ENCODE measurements at regions not wholly inside any gene's neighbourhood (a gene's known extent, or its start where the extent isn't known, plus 50 kb on each side); places are given as distances from the start of the nearest gene placed in this dataset.

DNA sequence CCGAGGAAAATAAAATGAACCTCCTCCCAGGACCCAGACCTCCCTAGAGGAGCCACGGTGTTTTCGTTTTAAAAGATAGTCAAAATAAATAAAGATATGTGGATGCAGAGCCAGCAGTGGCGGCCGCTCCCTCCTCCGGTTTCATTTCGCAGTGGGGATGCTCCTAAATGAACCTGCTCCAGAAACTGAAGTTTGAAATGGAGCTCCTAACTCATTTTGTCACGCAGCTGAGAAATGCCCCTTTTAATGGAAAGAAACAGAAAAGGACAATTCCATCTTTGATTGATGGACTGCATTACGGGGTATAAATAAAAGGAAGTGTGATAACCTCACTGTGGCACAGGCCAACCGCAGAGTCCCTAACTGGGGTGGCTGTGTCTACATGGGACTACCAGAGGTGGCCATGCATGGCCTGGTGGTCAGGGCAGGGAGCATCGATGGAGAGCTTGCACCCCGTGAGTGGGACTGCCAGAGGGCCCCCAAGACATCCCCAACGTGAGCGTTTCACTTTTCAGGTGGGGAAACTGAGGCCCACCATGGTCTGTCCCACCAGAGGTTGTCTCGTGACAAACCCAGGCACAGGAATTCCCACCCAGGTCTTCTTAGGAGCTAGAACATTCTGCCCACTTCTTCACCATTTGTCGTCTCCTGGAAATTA lies 426.6 kb downstream of the BRD1 start:
- Histone ChIP-seq H3K27me3 (ENCODE audit: control insufficient read depth, low read length) (no peaks in the 10 kb centered on the region), H3K4me3 (ENCODE audit: low read length) (no peak overlapping the region), H3K27ac (ENCODE audit: low read depth, low read length) (no peak overlapping the region), H3K9me3 (ENCODE audit: control insufficient read depth, insufficient read depth, low read length) (no peaks in the 10 kb centered on the region), H3K4me1 (ENCODE audit: control insufficient read depth, low read length) (no peaks in the 10 kb centered on the region), H3K79me2 (ENCODE audit: control insufficient read depth, low read length) (no peaks in the 10 kb centered on the region), H3K36me3 (ENCODE audit: control insufficient read depth, low read length) (no peaks in the 10 kb centered on the region), H3K9me2 (replicated peaks; ENCODE audit: control insufficient read depth, low read length) (no peaks in the 10 kb centered on the region), H3K4me2 (ENCODE audit: low read length) (no peak overlapping the region), H4K20me1 (ENCODE audit: control insufficient read depth, insufficient read depth, low read depth, low read length) (no peaks in the 10 kb centered on the region), H3F3A (ENCODE audit: control insufficient read depth, insufficient read depth) (no peaks in the 10 kb centered on the region)
- TF ChIP-seq EZH2phosphoT487 (IDR thresholded peaks at IDR 0.05; ENCODE audit: borderline replicate concordance, low read length): no peak
- TF ChIP-seq, protein P1, sequence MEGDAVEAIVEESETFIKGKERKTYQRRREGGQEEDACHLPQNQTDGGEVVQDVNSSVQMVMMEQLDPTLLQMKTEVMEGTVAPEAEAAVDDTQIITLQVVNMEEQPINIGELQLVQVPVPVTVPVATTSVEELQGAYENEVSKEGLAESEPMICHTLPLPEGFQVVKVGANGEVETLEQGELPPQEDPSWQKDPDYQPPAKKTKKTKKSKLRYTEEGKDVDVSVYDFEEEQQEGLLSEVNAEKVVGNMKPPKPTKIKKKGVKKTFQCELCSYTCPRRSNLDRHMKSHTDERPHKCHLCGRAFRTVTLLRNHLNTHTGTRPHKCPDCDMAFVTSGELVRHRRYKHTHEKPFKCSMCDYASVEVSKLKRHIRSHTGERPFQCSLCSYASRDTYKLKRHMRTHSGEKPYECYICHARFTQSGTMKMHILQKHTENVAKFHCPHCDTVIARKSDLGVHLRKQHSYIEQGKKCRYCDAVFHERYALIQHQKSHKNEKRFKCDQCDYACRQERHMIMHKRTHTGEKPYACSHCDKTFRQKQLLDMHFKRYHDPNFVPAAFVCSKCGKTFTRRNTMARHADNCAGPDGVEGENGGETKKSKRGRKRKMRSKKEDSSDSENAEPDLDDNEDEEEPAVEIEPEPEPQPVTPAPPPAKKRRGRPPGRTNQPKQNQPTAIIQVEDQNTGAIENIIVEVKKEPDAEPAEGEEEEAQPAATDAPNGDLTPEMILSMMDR (IDR thresholded peaks at IDR 0.05; ENCODE audit: low read depth, low read length, poor library complexity, severe bottlenecking): no peak

DNA sequence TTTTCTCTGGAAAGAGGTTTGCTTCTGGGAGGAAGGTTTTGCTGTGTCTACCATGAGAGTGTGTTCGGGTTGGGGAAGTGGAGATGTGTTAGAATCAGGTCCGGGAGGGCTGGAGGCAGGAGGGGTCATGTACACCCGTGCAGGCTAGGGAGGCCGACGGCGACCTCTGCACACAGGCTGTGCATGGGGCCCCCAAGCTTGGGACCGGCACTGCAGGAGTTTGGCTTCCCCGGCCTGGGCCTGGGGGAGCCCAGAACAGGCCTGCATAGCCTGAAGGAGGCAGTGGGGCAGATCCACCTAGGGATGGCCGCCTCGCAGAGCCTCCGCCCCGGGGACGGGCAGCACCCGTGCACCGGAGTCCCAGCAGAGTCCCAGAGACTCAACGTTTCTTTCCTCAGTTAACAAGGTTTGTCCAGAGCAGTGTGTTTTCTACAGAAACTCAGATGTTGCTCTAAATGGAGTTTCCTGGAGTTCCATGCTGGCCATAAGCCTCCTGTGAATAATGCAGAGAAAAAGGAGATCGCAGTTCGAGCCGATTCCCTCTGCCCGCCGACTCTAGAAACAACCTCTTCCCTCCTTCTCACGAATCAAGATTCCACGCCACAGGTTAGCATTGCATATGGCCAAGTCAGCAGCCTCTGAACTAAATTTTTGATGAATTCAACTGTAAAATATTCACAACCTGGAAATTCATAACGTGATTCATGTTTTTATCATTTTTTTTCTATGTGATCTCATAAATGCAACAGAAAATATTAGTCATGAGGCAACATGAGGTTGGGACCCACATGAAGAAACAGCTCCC lies 427.3 kb downstream of the BRD1 start:
- no peaks in the 10 kb centered on the region for H4K20me1 ChIP-seq (ENCODE audit: control insufficient read depth, insufficient read depth, low read depth, low read length)
- no peaks in the 10 kb centered on the region for H3K79me2 ChIP-seq (ENCODE audit: control insufficient read depth, low read length)
- TF ChIP-seq EZH2phosphoT487 (IDR thresholded peaks at IDR 0.05; ENCODE audit: borderline replicate concordance, low read length): no peak
- TF ChIP-seq, protein P1 (IDR thresholded peaks at IDR 0.05; ENCODE audit: low read depth, low read length, poor library complexity, severe bottlenecking): no peak
- H3F3A ChIP-seq (ENCODE audit: control insufficient read depth, insufficient read depth): no peaks in the 10 kb centered on the region
- no peak overlapping the region for H3K4me3 ChIP-seq (ENCODE audit: low read length)
- no peaks in the 10 kb centered on the region for H3K9me2 ChIP-seq (replicated peaks; ENCODE audit: control insufficient read depth, low read length)
- no peaks in the 10 kb centered on the region for H3K27me3 ChIP-seq (ENCODE audit: control insufficient read depth, low read length)
- H3K4me1 ChIP-seq (ENCODE audit: control insufficient read depth, low read length): no peaks in the 10 kb centered on the region
- no peaks in the 10 kb centered on the region for H3K36me3 ChIP-seq (ENCODE audit: control insufficient read depth, low read length)
- H3K27ac ChIP-seq (ENCODE audit: low read depth, low read length): no peak overlapping the region
- no peaks in the 10 kb centered on the region for H3K9me3 ChIP-seq (ENCODE audit: control insufficient read depth, insufficient read depth, low read length)
- H3K4me2 ChIP-seq (ENCODE audit: low read length): no peak overlapping the region

DNA sequence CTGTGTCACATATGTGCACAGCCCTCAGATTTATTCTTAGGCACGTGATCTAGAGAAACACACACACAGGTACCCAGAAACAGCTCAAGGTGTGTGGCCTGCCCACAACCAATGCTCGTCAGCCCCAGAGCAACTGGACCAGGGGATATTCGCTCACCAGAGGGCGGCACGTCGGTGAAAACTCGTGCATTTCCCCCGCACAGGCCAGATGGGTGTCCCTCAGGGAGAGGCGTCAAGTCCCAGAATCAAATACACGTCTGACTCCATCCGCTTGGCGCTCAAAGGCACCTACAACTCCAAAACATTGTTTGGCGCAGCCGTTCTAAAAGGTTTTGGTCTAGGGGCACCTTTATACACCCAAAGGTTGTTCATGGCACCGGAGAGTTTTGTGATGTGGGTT lies 429.0 kb downstream of the BRD1 start:
- Histone ChIP-seq H3F3A (ENCODE audit: control insufficient read depth, insufficient read depth) (no peaks in the 10 kb centered on the region), H3K27me3 (ENCODE audit: control insufficient read depth, low read length) (no peaks in the 10 kb centered on the region), H4K20me1 (ENCODE audit: control insufficient read depth, insufficient read depth, low read depth, low read length) (no peaks in the 10 kb centered on the region), H3K4me1 (ENCODE audit: control insufficient read depth, low read length) (no peaks in the 10 kb centered on the region; the same call in 1 of the 2 replicates), H3K36me3 (ENCODE audit: control insufficient read depth, low read length) (no peaks in the 10 kb centered on the region), H3K9me2 (replicated peaks; ENCODE audit: control insufficient read depth, low read length) (no peaks in the 10 kb centered on the region), H3K4me2 (ENCODE audit: low read length) (no peak overlapping the region), H3K79me2 (ENCODE audit: control insufficient read depth, low read length) (no peaks in the 10 kb centered on the region), H3K9me3 (ENCODE audit: control insufficient read depth, insufficient read depth, low read length) (peaks cover 10% of the 10 kb centered on the region), H3K27ac (ENCODE audit: low read depth, low read length) (no peak overlapping the region), H3K4me3 (ENCODE audit: low read length) (no peak overlapping the region)
- TF ChIP-seq, protein P1 (IDR thresholded peaks at IDR 0.05; ENCODE audit: low read depth, low read length, poor library complexity, severe bottlenecking): no peak
- TF ChIP-seq EZH2phosphoT487 (IDR thresholded peaks at IDR 0.05; ENCODE audit: borderline replicate concordance, low read length): no peak
